GM23248 (cell line): ENCODE measurements at regions not wholly inside any gene's neighbourhood (a gene's known extent, or its start where the extent isn't known, plus 50 kb on each side); places are given as distances from the start of the nearest gene placed in this dataset.

Source experiments
- EZH2 ChIP-seq: fragments of 200-600 bp; sonication (generic); IDR thresholded peaks from 2 replicates; pipeline ENCODE4 v1.6.1; 2018; ENCODE audit warnings: antibody characterized with exemption, mild to moderate bottlenecking; ENCODE audit not compliant: insufficient read depth, poor library complexity, severe bottlenecking
- EZH2phosphoT487 ChIP-seq: fragments of 200-600 bp; sonication (generic); IDR thresholded peaks from 2 replicates; pipeline ENCODE4 v1.6.1; 2018; ENCODE audit warnings: antibody characterized with exemption, moderate library complexity, mild to moderate bottlenecking, low read depth; ENCODE audit not compliant: insufficient read depth

- TF ChIP-seq EZH2phosphoT487 (no peak), EZH2 (no peak)
These were observed 97.9 kb upstream of the FAR2 start for GRCh38 chr12:29051221-29051620.
